ENCODE measurements at regions not wholly inside any gene's neighbourhood (a gene's known extent, or its start where the extent isn't known, plus 50 kb on each side); places are given as distances from the start of the nearest gene placed in this dataset.

DNA sequence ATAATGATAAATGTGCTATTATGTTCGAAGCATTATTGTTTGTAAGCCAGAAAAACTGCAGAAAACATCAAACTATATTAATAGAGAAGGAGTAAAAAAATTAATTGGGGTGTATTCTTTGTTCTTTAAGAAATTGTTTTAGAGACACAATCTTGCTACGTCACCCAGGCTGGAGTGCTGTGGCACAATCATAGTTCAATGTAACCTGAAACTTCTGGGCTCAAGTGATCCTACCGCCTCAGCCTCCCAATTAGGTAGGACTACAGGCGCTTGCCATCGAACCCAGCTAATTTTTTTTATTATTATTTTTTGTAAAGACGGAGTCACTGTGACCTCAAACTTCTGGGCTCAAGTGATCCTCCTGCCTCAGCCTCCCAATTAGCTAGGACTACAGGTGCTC is 1138.6 kb downstream of the GATA3 start:
- TF ChIP-seq GATA2 (IDR thresholded peaks at IDR 0.05; ENCODE audit: low read depth, low read length), result no peak
- TF ChIP-seq GATA3 (IDR thresholded peaks at IDR 0.05; ENCODE audit: low read depth, low read length), result no peak

All from SH-SY5Y (cell line).